NCI-H510A (cell line): ENCODE measurements at regions not wholly inside any gene's neighbourhood (a gene's known extent, or its start where the extent isn't known, plus 50 kb on each side); places are given as distances from the start of the nearest gene placed in this dataset.

Source experiments
- DNase-seq: peaks from one replicate; lab custom pipeline; 2025; lab: John Stamatoyannopoulos, UW

- no peak for DNase-seq
Observed at GRCh38 chr12:4858386-4858785, 51.3 kb upstream of the KCNA1 start.

DNA sequence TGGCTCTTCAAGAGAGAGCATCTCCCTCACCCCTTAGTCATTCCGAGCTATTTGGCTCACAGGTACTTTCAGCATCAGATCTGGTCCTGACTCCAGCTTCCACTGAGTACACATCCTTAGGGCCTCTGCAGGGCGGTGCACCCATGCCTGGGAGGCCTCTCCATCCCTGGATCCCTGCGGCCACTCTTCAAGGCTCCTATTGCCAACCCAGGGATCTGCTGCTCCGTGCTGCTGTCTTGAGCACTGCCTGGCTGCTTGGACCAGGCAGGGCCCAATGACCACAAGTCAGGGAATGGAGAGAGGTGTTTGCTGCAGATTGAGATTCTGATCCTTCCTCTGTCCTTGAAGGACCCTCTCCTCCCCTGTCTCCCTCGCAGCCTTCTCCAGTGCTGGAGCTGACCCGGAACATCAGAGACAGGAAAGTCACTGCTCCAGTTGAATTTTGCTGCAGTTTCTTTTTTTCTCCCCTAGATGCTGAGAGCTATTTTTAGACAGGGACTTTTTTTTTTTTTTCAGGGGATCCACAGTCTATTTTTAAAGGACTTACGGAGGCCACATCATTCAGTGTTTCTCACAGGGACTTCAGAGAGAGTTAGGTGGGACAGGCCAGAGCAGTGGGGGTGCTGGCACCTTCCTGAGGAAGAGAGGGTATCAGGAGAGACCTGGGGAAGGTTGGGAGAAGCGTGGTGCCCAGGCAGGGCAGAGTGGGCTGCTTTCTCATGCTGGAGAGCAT lies 50.1 kb upstream of the KCNA1 start:
- no peak for DNase-seq
